T-helper 1 cell (primary cell): ENCODE measurements at regions not wholly inside any gene's neighbourhood (a gene's known extent, or its start where the extent isn't known, plus 50 kb on each side); places are given as distances from the start of the nearest gene placed in this dataset.

Source experiments
- DNase-seq, 5 donors: peaks; one replicate each; pipeline ENCODE4 v3.0.0-alpha.2; 2012 to 2020

DNA sequence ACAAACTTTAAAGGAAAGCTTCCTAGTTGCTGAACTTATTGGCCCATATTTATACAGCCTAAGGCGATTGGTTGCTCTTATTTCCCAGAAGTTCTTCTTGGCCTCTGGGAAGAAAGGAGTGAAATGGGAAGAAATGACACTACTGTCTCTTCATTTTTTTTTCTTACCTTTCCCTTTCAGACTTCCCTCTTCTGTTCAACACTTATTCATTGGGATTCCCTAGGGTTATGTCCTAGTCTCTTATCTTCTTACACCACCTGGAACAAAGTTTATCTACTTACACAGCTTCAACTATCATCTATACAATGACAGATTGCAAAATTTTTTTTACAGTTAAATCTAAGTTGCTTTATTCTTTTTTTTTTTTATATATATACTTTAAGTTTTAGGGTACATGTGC is 68.0 kb downstream of the SNX12 start:
- DNase-seq: no peak

DNA sequence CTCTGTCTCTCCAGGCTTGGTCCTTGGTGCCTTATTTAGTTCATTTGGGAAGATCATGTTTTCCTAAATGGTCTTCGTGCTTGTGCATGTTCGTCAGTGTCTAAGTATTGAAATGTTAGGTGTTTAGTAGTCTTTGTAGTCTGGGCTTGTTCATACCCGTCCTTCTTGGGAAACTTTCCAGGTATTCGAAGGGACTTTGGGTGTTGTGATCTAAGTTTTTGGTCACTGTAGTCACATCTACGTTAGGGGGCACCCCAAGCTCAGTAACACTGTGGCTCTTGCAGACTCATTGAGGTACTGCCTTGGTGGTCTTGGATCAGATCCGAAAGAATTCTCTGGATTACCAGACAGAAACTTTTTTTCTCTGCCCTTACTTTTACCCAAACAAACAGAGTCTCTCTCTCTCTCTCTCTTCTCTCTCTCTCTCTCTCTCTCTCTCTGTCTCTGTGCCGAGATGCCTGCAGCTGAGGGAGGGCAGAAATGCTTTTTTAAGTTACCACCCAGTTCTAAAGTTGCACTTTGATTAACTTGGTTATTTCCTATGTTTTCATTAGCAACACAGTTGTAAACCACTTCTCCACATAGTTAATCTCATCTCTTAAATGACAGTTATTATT is 67.6 kb upstream of the SLC7A3 start:
- peak in 1 of 5 donors; percentile 7 for DNase-seq

- no peak for DNase-seq
Observed at GRCh38 chrX:70995338-70995737, 64.4 kb upstream of the SLC7A3 start.

GRCh38 chrX:70988425-70988824 is 57.5 kb upstream of the SLC7A3 start:
- no peak for DNase-seq
